ENCODE measurements at regions not wholly inside any gene's neighbourhood (a gene's known extent, or its start where the extent isn't known, plus 50 kb on each side); places are given as distances from the start of the nearest gene placed in this dataset.

GRCh38 chr11:80899381-80899780, 1458.6 kb upstream of the TENM4 start:
- DNase-seq, result no peak

- no peak for DNase-seq
These were observed 1458.1 kb upstream of the TENM4 start for GRCh38 chr11:80898910-80899309.

- DNase-seq, result no peak
These were observed 1445.9 kb upstream of the TENM4 start for GRCh38 chr11:80886684-80887083.

GRCh38 chr11:80873310-80873999, 1432.6 kb upstream of the TENM4 start:
- DNase-seq, result no peak

- DNase-seq, result no peak
These were observed 1431.4 kb upstream of the TENM4 start for GRCh38 chr11:80872116-80872728.

- DNase-seq, result no peak
These were observed 1428.0 kb upstream of the TENM4 start for GRCh38 chr11:80868831-80869230.

- DNase-seq, result no peak
These were observed 1421.2 kb upstream of the TENM4 start for GRCh38 chr11:80862011-80862410.

- no peak for DNase-seq
These were observed 1420.4 kb upstream of the TENM4 start for GRCh38 chr11:80861193-80861592.

- DNase-seq, result no peak
These were observed 1419.8 kb upstream of the TENM4 start for GRCh38 chr11:80860632-80861031.

GRCh38 chr11:80856066-80856465, 1415.2 kb upstream of the TENM4 start:
- no peak for DNase-seq

GRCh38 chr11:80855426-80855825, 1414.6 kb upstream of the TENM4 start:
- DNase-seq, result no peak

- DNase-seq, result no peak
These were observed 1408.4 kb upstream of the TENM4 start for GRCh38 chr11:80849253-80849652.

GRCh38 chr11:80846979-80847378, 1406.1 kb upstream of the TENM4 start:
- DNase-seq, result no peak

- DNase-seq, result no peak
These were observed 1405.6 kb upstream of the TENM4 start for GRCh38 chr11:80846442-80846841.

- DNase-seq, result no peak
These were observed 1403.4 kb upstream of the TENM4 start for GRCh38 chr11:80844110-80844819.

- no peak for DNase-seq
These were observed 1402.6 kb upstream of the TENM4 start for GRCh38 chr11:80843266-80843974.

GRCh38 chr11:80842246-80842645, 1401.4 kb upstream of the TENM4 start:
- no peak for DNase-seq

GRCh38 chr11:80841675-80842074, 1400.8 kb upstream of the TENM4 start:
- DNase-seq, result no peak

GRCh38 chr11:80838153-80838552, 1397.3 kb upstream of the TENM4 start:
- DNase-seq, result no peak

GRCh38 chr11:80837051-80837450, 1396.2 kb upstream of the TENM4 start:
- no peak for DNase-seq

- DNase-seq, result no peak
These were observed 1390.5 kb upstream of the TENM4 start for GRCh38 chr11:80831374-80831773.

- DNase-seq, result no peak
These were observed 1387.0 kb upstream of the TENM4 start for GRCh38 chr11:80827781-80828180.

- DNase-seq, result no peak
These were observed 1386.0 kb upstream of the TENM4 start for GRCh38 chr11:80826808-80827207.

GRCh38 chr11:80822308-80822707, 1381.5 kb upstream of the TENM4 start:
- DNase-seq, result no peak

All from stimulated activated CD4-positive, alpha-beta T cell treated with anti-CD3 and anti-CD28 coated beads, Interleukin-4, amount 100 ng/mL, for 24 hours (primary cell).